Endothelial cell of umbilical vein (primary cell): ENCODE measurements at regions not wholly inside any gene's neighbourhood (a gene's known extent, or its start where the extent isn't known, plus 50 kb on each side); places are given as distances from the start of the nearest gene placed in this dataset.

Experiments used
- BruUV-seq: library from RNA; stranded (reverse); fragments of 400-500 nt; replicated peaks from 2 replicates; lab custom pipeline; 2021; lab: Mats Ljungman, UMichigan
- CTCF ChIA-PET: fragments of 300-600, 350-600 bp; sonication (Branson Sonifier 250); formaldehyde crosslinking; loops from one replicate; lab custom pipeline; 2021; ENCODE audit warnings: antibody characterized with exemption, inconsistent platforms; lab: Charles Lee
- POLR2A ChIA-PET: fragments of 300-600, 350-600 bp; sonication (Branson Sonifier 250); formaldehyde crosslinking; loops from one replicate; lab custom pipeline; 2021; ENCODE audit warnings: antibody characterized with exemption, inconsistent platforms; lab: Charles Lee
- DNase-seq: peaks from one replicate; pipeline ENCODE4 v3.0.0-alpha.2; 2011; ENCODE audit warnings: low read depth, low spot score
- FAIRE-seq: peaks from 2 replicates; lab custom pipeline; 2011; peaks lifted over from hg19 to GRCh38; lab: Jason Lieb, UNC
- H2AFZ ChIP-seq: 2 replicates; pipeline ENCODE4 v1.6.0; 2012; ENCODE audit warnings: low read depth, low read length, control low read depth, inconsistent platforms
- H3K27ac ChIP-seq: 2 replicates; pipeline ENCODE4 v1.5.1; 2011; ENCODE audit warnings: low read depth, mild to moderate bottlenecking, control low read depth, low read length, moderate library complexity; ENCODE audit not compliant: insufficient read depth
- H3K27me3 ChIP-seq, 2 experiments: 2 replicates each; pipeline versions ENCODE4 v1.6.0 to v1.6.1; 2011; ENCODE audit warnings: low read length in 2 of 2, mixed read lengths in 1 of 2; ENCODE audit not compliant: control insufficient read depth in 2 of 2, insufficient read depth in 2 of 2
- H3K36me3 ChIP-seq, 2 experiments: 2 replicates in 1 of 2; 3 replicates in 1 of 2; pipeline ENCODE4 v1.5.1; 2011; ENCODE audit warnings: low read length in 2 of 2, mild to moderate bottlenecking in 1 of 2, moderate library complexity in 1 of 2; ENCODE audit not compliant: control insufficient read depth in 2 of 2, insufficient read depth in 2 of 2; ENCODE audit errors: extremely low read depth in 1 of 2
- H3K4me1 ChIP-seq: 3 replicates; pipeline ENCODE4 v1.5.1; 2011; ENCODE audit warnings: mild to moderate bottlenecking, low read length; ENCODE audit not compliant: control insufficient read depth, insufficient read depth; ENCODE audit errors: extremely low read depth
- H3K4me2 ChIP-seq: 2 replicates; pipeline ENCODE4 v1.6.1; 2011; ENCODE audit warnings: low read length, control low read depth, mixed read lengths; ENCODE audit not compliant: insufficient read depth
- H3K4me3 ChIP-seq, 3 experiments: fragments of 200-600 bp in 1 of 3; sonication (generic), shearing (Covaris generic) in 1 of 3; replicated peaks in 1 of 3; 2 replicates each; pipeline ENCODE4 v1.5.1; 2011 to 2016; ENCODE audit warnings: control low read depth in 3 of 3, low read length in 3 of 3, mild to moderate bottlenecking in 2 of 3, inconsistent platforms in 1 of 3, low read depth in 1 of 3, moderate library complexity in 1 of 3; ENCODE audit not compliant: insufficient read depth in 1 of 3
- H3K79me2 ChIP-seq: 2 replicates; pipeline ENCODE4 v1.6.0; 2012; ENCODE audit warnings: low read length, inconsistent platforms; ENCODE audit not compliant: control insufficient read depth, insufficient read depth
- H3K9ac ChIP-seq: replicated peaks from 2 replicates; pipeline ENCODE3; 2011; ENCODE audit warnings: low read length, control low read depth; ENCODE audit not compliant: insufficient read depth; ENCODE audit errors: extremely low read depth
- H3K9me1 ChIP-seq: replicated peaks from 3 replicates; pipeline ENCODE4 v1.6.0; 2011; ENCODE audit warnings: mild to moderate bottlenecking, low read length; ENCODE audit not compliant: control insufficient read depth, insufficient read depth; ENCODE audit errors: extremely low read depth
- H3K9me3 ChIP-seq: replicated peaks from 2 replicates; pipeline ENCODE4 v1.5.1; 2012; ENCODE audit warnings: low read length, inconsistent platforms; ENCODE audit not compliant: control insufficient read depth, insufficient read depth
- H4K20me1 ChIP-seq: replicated peaks from 2 replicates; pipeline ENCODE3; 2011; ENCODE audit warnings: mild to moderate bottlenecking, low read length; ENCODE audit not compliant: control insufficient read depth, insufficient read depth; ENCODE audit errors: extremely low read depth
- CTCF ChIP-seq, 2 donors: IDR thresholded peaks; 1 replicate in 1 of 2; 2 replicates in 1 of 2; pipeline ENCODE4 v1.5.1; 2011; ENCODE audit warnings: low read length in 2 of 2, mild to moderate bottlenecking in 2 of 2, moderate library complexity in 2 of 2, control low read depth in 1 of 2, inconsistent platforms in 1 of 2, low read depth in 1 of 2; ENCODE audit not compliant: insufficient read depth in 1 of 2; ENCODE audit errors: extremely low read depth in 1 of 2
- EZH2 ChIP-seq: IDR thresholded peaks from 2 replicates; pipeline ENCODE4 v1.6.1; 2012; ENCODE audit warnings: borderline replicate concordance, low read depth, mild to moderate bottlenecking, moderate library complexity, low read length, inconsistent platforms; ENCODE audit not compliant: severe bottlenecking
- FOS ChIP-seq: IDR thresholded peaks from 2 replicates; pipeline ENCODE4 v1.6.1; 2011; ENCODE audit warnings: mild to moderate bottlenecking, low read length, moderate library complexity, borderline replicate concordance; ENCODE audit not compliant: insufficient read depth
- GATA2 ChIP-seq: IDR thresholded peaks from 2 replicates; pipeline ENCODE4 v1.7.0; 2011; ENCODE audit warnings: low read depth, mild to moderate bottlenecking, moderate library complexity, mixed read lengths, low read length; ENCODE audit not compliant: insufficient read length, insufficient read depth
- JUN ChIP-seq: IDR thresholded peaks from 2 replicates; pipeline ENCODE4 v1.6.1; 2011; ENCODE audit warnings: borderline replicate concordance, low read depth; ENCODE audit not compliant: insufficient read length, insufficient read depth
- MAX ChIP-seq: IDR thresholded peaks from 2 replicates; pipeline ENCODE4 v1.6.1; 2011; ENCODE audit not compliant: insufficient read depth, insufficient read length
- MYC ChIP-seq: IDR thresholded peaks from one replicate; pipeline ENCODE4 v1.6.1; 2011; ENCODE audit warnings: mild to moderate bottlenecking, low read depth, low read length
- POLR2A ChIP-seq: IDR thresholded peaks from 2 replicates; pipeline ENCODE4 v1.6.1; 2012; ENCODE audit warnings: low read depth, mild to moderate bottlenecking, control low read depth, low read length
- POLR2AphosphoS5 ChIP-seq: IDR thresholded peaks from 2 replicates; pipeline ENCODE4 v1.6.1; 2012; ENCODE audit warnings: low read depth, mild to moderate bottlenecking, control low read depth, low read length, moderate library complexity; ENCODE audit not compliant: insufficient read depth
- dilution Hi-C: fragments of 300-500 bp; cut with MboI; formaldehyde crosslinking; loops from one replicate; pipeline ENCODE4 v1.15.0; 2019; ENCODE audit warnings: low sequenced_read_pairs; ENCODE audit not compliant: extremely low pct_ligation_motif_present
- intact Hi-C: fragments of 100-400 bp; cut with micrococcal nuclease; formaldehyde crosslinking; loops from one replicate; pipeline ENCODE4 v1.10.0; 2022

- H3K36me3 ChIP-seq = no peaks in the 10 kb centered on the region
- no peak overlapping the region for H3K4me2 ChIP-seq
- H3K4me3 ChIP-seq = no peak overlapping the region
- no peaks in the 10 kb centered on the region for H3K9me3 ChIP-seq
- dilution Hi-C loops (no loop called here), intact Hi-C loops (no loop called here)
- no peak overlapping the region for H3K27ac ChIP-seq
- H4K20me1 ChIP-seq = no peaks in the 10 kb centered on the region
- no TSS peak for BruUV-seq
- H3K9ac ChIP-seq = no peak overlapping the region
- DNase-seq (no peak), FAIRE-seq (no peak)
- ChIA-PET CTCF (no interaction called here), POLR2A (no interaction called here)
- no peaks in the 10 kb centered on the region for H3K4me1 ChIP-seq
- no peaks in the 10 kb centered on the region for H3K79me2 ChIP-seq
- no peak for TF ChIP-seq FOS
- TF ChIP-seq POLR2AphosphoS5 = no peak
- TF ChIP-seq CTCF (IDR thresholded peaks at IDR 0.05; ENCODE audit: extremely low read depth in 1 of 2, insufficient read depth in 1 of 2, low read depth in 1 of 2, low read length in 2 of 2) = no peak
- no peak for TF ChIP-seq MYC
- TF ChIP-seq MAX = no peak
- TF ChIP-seq GATA2 = no peak
- no peak for TF ChIP-seq POLR2A
- TF ChIP-seq JUN = no peak
- no peak for TF ChIP-seq EZH2
- H2AFZ ChIP-seq = no peak overlapping the region
- H3K27me3 ChIP-seq = no peaks in the 10 kb centered on the region
- H3K9me1 ChIP-seq = no peaks in the 10 kb centered on the region
Measured at GRCh38 chr6:98526465-98526864, 307.9 kb upstream of the POU3F2 start.
